Activated CD8-positive, alpha-beta T cell treated with anti-CD3 and anti-CD28 coated beads for 36 hours (primary cell): ENCODE measurements at regions not wholly inside any gene's neighbourhood (a gene's known extent, or its start where the extent isn't known, plus 50 kb on each side); places are given as distances from the start of the nearest gene placed in this dataset.

Experiments
- ATAC-seq: fragments of 200-7000 bp; cut with Tn5 transposase; one replicate; pipeline ENCODE4 v1.10.0; 2021; ENCODE audit warnings: mild to moderate bottlenecking, moderate library complexity
- CTCF ChIA-PET: fragments of 350-600 bp; sonication (Branson Sonifier 250); formaldehyde crosslinking; loops from one replicate; lab custom pipeline; 2021; ENCODE audit warnings: antibody characterized with exemption; lab: Charles Lee
- POLR2A ChIA-PET: fragments of 350-600 bp; sonication (Branson Sonifier 250); formaldehyde crosslinking; loops from one replicate; lab custom pipeline; 2021; ENCODE audit warnings: antibody characterized with exemption; lab: Charles Lee
- DNase-seq: peaks from one replicate; pipeline ENCODE4 v3.0.0-alpha.2; 2020
- H3K27ac Mint-ChIP-seq: one replicate; pipeline ENCODE4 v1.8.0; 2021; ENCODE audit warnings: mild to moderate bottlenecking, mixed read lengths
- H3K27me3 Mint-ChIP-seq: one replicate; pipeline ENCODE4 v1.8.0; 2021; ENCODE audit warnings: mixed read lengths
- H3K36me3 Mint-ChIP-seq: one replicate; pipeline ENCODE4 v1.8.0; 2021; ENCODE audit warnings: low read depth, mixed read lengths
- H3K4me1 Mint-ChIP-seq: one replicate; pipeline ENCODE4 v1.8.0; 2021; ENCODE audit warnings: low read depth, mixed read lengths
- H3K4me3 Mint-ChIP-seq: one replicate; pipeline ENCODE4 v1.8.0; 2021; ENCODE audit warnings: mild to moderate bottlenecking, moderate library complexity, mixed read lengths
- H3K9me3 Mint-ChIP-seq: one replicate; pipeline ENCODE4 v1.8.0; 2021; ENCODE audit warnings: mixed read lengths
- intact Hi-C: fragments of 100-400 bp; cut with micrococcal nuclease; formaldehyde crosslinking; loops from one replicate; pipeline ENCODE4 v1.10.0; 2022
- TF ChIP-seq, protein P1 (sequence below): fragments of 200-600 bp; IDR thresholded peaks from one replicate; pipeline ENCODE4 v1.8.0; 2022; ENCODE audit warnings: antibody characterized with exemption, mild to moderate bottlenecking

DNA sequence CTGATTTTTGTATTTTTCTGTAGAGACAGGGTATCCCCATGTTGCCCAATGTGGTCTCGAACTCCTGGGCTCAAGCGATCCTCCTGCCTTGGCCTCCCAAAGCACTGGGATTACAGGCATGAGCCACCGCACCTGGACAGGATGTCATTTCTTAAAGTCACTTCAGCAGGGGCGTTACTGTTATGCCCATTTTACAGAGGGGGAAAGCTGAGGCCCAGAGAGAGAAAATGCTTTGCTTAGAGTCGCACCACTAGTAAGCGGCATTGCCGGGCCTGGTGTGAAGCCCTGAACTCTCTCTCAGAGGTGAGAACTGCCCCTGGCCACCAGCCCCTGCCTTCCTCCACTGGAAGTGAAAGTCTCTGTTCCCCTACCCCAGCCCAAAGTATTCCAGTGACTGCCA is 207.0 kb downstream of the PHETA1 start:
- TF ChIP-seq, protein P1, sequence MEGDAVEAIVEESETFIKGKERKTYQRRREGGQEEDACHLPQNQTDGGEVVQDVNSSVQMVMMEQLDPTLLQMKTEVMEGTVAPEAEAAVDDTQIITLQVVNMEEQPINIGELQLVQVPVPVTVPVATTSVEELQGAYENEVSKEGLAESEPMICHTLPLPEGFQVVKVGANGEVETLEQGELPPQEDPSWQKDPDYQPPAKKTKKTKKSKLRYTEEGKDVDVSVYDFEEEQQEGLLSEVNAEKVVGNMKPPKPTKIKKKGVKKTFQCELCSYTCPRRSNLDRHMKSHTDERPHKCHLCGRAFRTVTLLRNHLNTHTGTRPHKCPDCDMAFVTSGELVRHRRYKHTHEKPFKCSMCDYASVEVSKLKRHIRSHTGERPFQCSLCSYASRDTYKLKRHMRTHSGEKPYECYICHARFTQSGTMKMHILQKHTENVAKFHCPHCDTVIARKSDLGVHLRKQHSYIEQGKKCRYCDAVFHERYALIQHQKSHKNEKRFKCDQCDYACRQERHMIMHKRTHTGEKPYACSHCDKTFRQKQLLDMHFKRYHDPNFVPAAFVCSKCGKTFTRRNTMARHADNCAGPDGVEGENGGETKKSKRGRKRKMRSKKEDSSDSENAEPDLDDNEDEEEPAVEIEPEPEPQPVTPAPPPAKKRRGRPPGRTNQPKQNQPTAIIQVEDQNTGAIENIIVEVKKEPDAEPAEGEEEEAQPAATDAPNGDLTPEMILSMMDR: no peak
- no peak overlapping the region for H3K4me3 Mint-ChIP-seq
- intact Hi-C loops: no loop called here
- DNase-seq (no peak), ATAC-seq (no peak)
- no peaks in the 10 kb centered on the region for H3K36me3 Mint-ChIP-seq
- POLR2A ChIA-PET: no interaction called here
- no peaks in the 10 kb centered on the region for H3K9me3 Mint-ChIP-seq
- H3K27me3 Mint-ChIP-seq: no peaks in the 10 kb centered on the region
- CTCF ChIA-PET: interaction anchor here (1.1 kb wide), 1 partner anchor 138 kb away, joined by 3 read pairs; no protein-coding TSS in a partner anchor
- no peaks in the 10 kb centered on the region for H3K4me1 Mint-ChIP-seq
- no peak overlapping the region for H3K27ac Mint-ChIP-seq

DNA sequence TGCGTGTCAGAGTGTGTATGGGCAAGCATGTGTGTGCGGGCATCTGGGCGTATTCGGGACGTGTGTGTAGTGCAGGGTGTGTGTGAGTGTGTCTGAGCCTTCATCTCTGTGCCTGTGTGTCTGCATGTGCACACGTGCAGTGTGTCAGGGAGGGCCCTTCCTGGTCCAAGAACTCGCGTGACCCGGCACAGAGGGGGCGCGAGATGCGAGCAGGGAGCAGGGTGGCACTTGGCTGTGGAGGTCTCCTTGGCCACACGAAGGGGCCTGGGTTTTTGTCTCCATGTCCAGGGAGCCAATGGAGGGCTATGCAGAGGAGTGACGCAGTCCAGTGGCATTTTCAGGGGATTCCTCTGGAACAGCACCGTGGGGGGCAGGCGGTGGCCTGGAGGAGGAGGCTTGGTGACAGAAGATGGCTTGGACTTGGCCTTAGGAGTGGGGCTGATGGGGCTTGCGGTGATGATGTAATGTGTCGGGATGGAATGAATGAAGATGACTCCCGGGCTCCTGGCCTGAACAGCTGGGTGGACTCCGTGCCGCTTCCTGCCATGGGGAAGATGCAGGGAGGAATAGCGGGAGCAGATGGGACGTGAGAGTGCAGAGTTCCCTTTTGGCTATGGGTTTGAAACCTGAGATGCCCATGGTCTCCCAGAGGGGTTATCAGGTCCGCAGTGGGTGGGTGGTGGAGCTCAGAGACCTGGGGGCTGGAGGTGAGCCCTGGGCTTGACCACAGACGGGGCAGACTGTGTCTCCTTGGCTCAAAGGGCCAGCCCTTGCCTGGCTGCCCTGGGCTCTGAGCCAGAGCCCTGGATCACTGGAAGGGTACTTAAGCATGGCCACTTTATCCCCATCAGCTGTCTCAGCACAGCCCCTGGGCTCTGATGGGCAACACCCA is 208.3 kb downstream of the PHETA1 start:
- no peak for ATAC-seq
- H3K36me3 Mint-ChIP-seq: no peaks in the 10 kb centered on the region

GRCh38 chr12:111158992-111159391 is 209.9 kb downstream of the PHETA1 start:
- H3K4me1 Mint-ChIP-seq: no peaks in the 10 kb centered on the region
- CTCF ChIA-PET: no interaction called here
- H3K36me3 Mint-ChIP-seq: no peaks in the 10 kb centered on the region
- H3K27ac Mint-ChIP-seq: no peak overlapping the region
- no peak for DNase-seq
- H3K4me3 Mint-ChIP-seq: no peak overlapping the region
- no peaks in the 10 kb centered on the region for H3K9me3 Mint-ChIP-seq
- no peaks in the 10 kb centered on the region for H3K27me3 Mint-ChIP-seq
- no peak for ATAC-seq
- POLR2A ChIA-PET: interaction anchor here (0.6 kb wide), 1 partner anchor 100 kb away, joined by 3 read pairs; no protein-coding TSS in a partner anchor
- TF ChIP-seq, protein P1: no peak
- intact Hi-C loops: no loop called here

More for the DNA sequence above, 208.3 kb downstream of the PHETA1 start:
- TF ChIP-seq, protein P1: no peak
- Mint-ChIP-seq H3K4me1 (no peaks in the 10 kb centered on the region), H3K27ac (no peak overlapping the region), H3K4me3 (no peak overlapping the region), H3K27me3 (no peaks in the 10 kb centered on the region), H3K9me3 (no peaks in the 10 kb centered on the region)
- intact Hi-C loops: no loop called here
- DNase-seq: no peak
- POLR2A ChIA-PET: interaction anchor here (0.6 kb wide), 1 partner anchor 169 kb away, joined by 3 read pairs; no protein-coding TSS in a partner anchor
- CTCF ChIA-PET: no interaction called here

DNA sequence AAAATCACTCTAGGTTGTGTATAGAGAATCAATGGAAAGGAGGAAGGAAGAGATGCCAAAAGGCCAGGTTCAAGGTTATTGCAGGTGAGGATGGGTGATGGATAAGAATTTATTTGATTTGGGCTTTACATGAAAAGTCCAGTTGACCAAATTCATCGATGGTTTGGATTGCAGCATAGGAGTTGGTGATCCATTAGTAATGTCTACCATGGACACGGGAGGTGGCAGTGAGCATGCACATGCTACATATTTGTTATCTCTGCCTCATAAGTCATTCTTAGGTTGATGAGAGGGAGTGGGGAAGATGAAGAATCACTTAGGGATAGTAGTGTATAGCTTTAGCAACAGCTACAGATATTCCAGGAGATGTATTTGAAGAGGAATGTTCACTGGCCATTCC is 211.4 kb downstream of the PHETA1 start:
- no peaks in the 10 kb centered on the region for H3K36me3 Mint-ChIP-seq
- H3K4me1 Mint-ChIP-seq: no peaks in the 10 kb centered on the region
- no peaks in the 10 kb centered on the region for H3K9me3 Mint-ChIP-seq
- no peaks in the 10 kb centered on the region for H3K27me3 Mint-ChIP-seq
- no peak overlapping the region for H3K27ac Mint-ChIP-seq
- CTCF ChIA-PET: no interaction called here
- intact Hi-C loops: no loop called here
- DNase-seq (no peak), ATAC-seq (no peak)
- no peak overlapping the region for H3K4me3 Mint-ChIP-seq
- TF ChIP-seq, protein P1: no peak
- POLR2A ChIA-PET: no interaction called here

DNA sequence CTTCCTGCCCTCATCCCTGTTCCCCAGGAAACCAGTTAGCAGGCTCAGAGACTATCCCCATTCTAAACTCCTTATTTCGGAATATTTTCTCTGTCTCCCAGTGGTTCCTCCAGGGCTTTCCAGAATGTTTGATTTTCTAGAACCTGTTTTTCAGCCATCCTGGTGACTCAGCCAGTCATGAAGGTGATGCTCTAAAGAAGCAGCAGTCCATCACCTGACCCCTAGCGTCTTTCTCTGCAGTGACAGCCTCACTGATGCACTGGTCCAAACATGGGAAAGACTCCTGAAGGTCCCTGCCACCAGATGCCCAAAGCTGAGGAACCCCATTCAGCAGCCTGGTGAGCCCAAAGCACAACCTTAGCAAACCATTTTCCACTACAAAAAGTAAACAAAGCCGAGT is 212.6 kb downstream of the PHETA1 start:
- H3K27me3 Mint-ChIP-seq: no peaks in the 10 kb centered on the region
- H3K4me1 Mint-ChIP-seq: no peaks in the 10 kb centered on the region
- H3K27ac Mint-ChIP-seq: no peak overlapping the region
- ATAC-seq: no peak
- H3K36me3 Mint-ChIP-seq: no peaks in the 10 kb centered on the region
- no peak for DNase-seq
- intact Hi-C loops: no loop called here
- ChIA-PET CTCF (no interaction called here), POLR2A (no interaction called here)
- no peaks in the 10 kb centered on the region for H3K9me3 Mint-ChIP-seq
- TF ChIP-seq, protein P1: no peak
- no peak overlapping the region for H3K4me3 Mint-ChIP-seq
